Skeletal muscle tissue (tissue), 3 donors: ENCODE measurements at regions not wholly inside any gene's neighbourhood (a gene's known extent, or its start where the extent isn't known, plus 50 kb on each side); places are given as distances from the start of the nearest gene placed in this dataset.
"Not testable (repeated sequence)": the region's sequence is repeated elsewhere in the genome, so short reads cannot be mapped to it uniquely, and the experiment has no call there.

ENCODE experiments used
- H3K27ac ChIP-seq: one replicate; pipeline ENCODE4 v1.7.0; 2013; ENCODE audit warnings: mild to moderate bottlenecking, low read depth, low read length, inconsistent platforms
- H3K27me3 ChIP-seq, 3 donors: one replicate each; pipeline ENCODE4 v1.7.0; 2013; ENCODE audit warnings: low read length in 3 of 3; ENCODE audit not compliant: control insufficient read depth in 3 of 3, insufficient read depth in 3 of 3
- H3K36me3 ChIP-seq, 3 donors: one replicate each; pipeline ENCODE4 v1.7.0; 2013; ENCODE audit warnings: low read length in 3 of 3; ENCODE audit not compliant: control insufficient read depth in 3 of 3, insufficient read depth in 3 of 3
- H3K4me1 ChIP-seq, 3 donors: one replicate each; pipeline ENCODE4 v1.7.0; 2013; ENCODE audit warnings: low read length in 3 of 3, mild to moderate bottlenecking in 3 of 3; ENCODE audit not compliant: control insufficient read depth in 3 of 3, insufficient read depth in 3 of 3
- H3K4me3 ChIP-seq, 3 donors: one replicate each; pipeline ENCODE4 v1.7.0; 2013; ENCODE audit warnings: low read length in 3 of 3
- H3K9ac ChIP-seq, 3 donors: one replicate each; pipeline ENCODE4 v1.7.0; 2013; ENCODE audit warnings: low read length in 3 of 3, mild to moderate bottlenecking in 3 of 3, moderate library complexity in 2 of 3, low read depth in 1 of 3
- H3K9me3 ChIP-seq, 3 donors: one replicate each; pipeline ENCODE4 v1.7.0; 2013; ENCODE audit warnings: low read length in 3 of 3; ENCODE audit not compliant: control insufficient read depth in 3 of 3
- donor health status: Osteomylitis.

- H3K4me3 ChIP-seq, H3K9me3 ChIP-seq, H3K9ac ChIP-seq, H3K27ac ChIP-seq, H3K36me3 ChIP-seq: not testable (repeated sequence)
- Histone ChIP-seq H3K4me1 (peaks cover 6 to 12% (median 8%) of the 10 kb centered on the region in 3 donors), H3K27me3 (peaks cover 18 to 24% (median 20%) of the 10 kb centered on the region in 3 donors)
Observed at GRCh38 chr17:20855910-20856470, 186.8 kb downstream of the USP22 start.

- not testable (repeated sequence) for H3K9me3 ChIP-seq, H3K27me3 ChIP-seq, H3K27ac ChIP-seq, H3K4me1 ChIP-seq, H3K9ac ChIP-seq, H3K36me3 ChIP-seq, H3K4me3 ChIP-seq
Observed at GRCh38 chr17:20866444-20867209, 176.2 kb downstream of the USP22 start.

GRCh38 chr17:20867436-20867937 lies 175.3 kb downstream of the USP22 start:
- not testable (repeated sequence) for H3K27me3 ChIP-seq, H3K36me3 ChIP-seq, H3K9ac ChIP-seq, H3K4me3 ChIP-seq, H3K27ac ChIP-seq, H3K9me3 ChIP-seq, H3K4me1 ChIP-seq

- H3K9ac ChIP-seq, H3K36me3 ChIP-seq, H3K4me1 ChIP-seq, H3K27ac ChIP-seq, H3K9me3 ChIP-seq, H3K4me3 ChIP-seq, H3K27me3 ChIP-seq: not testable (repeated sequence)
Observed at GRCh38 chr17:20867938-20868661, 174.7 kb downstream of the USP22 start.

GRCh38 chr17:20868662-20869007 lies 174.2 kb downstream of the USP22 start:
- H3K4me1 ChIP-seq, H3K27ac ChIP-seq, H3K27me3 ChIP-seq, H3K9me3 ChIP-seq, H3K4me3 ChIP-seq, H3K9ac ChIP-seq, H3K36me3 ChIP-seq: not testable (repeated sequence)

DNA sequence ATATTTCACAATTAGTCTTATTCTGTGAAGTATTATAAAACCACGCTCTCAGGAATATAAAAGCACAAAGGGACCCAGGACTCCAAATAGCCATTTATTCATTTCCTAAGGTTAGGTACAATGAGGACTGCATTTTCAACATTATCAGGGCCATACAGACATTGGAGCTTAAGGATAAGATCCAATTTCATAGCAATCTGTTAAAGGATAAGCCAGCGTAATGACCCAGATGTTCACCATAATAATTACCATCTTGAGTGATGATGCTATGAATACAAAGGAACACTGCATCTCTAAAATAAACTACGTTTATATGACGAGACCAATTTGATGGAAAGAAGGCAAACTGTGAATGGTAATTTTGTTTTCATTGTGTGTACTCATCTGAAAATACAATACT lies 169.6 kb downstream of the USP22 start:
- H3K27me3 ChIP-seq, H3K36me3 ChIP-seq, H3K4me1 ChIP-seq, H3K9ac ChIP-seq, H3K4me3 ChIP-seq, H3K27ac ChIP-seq, H3K9me3 ChIP-seq: not testable (repeated sequence)

DNA sequence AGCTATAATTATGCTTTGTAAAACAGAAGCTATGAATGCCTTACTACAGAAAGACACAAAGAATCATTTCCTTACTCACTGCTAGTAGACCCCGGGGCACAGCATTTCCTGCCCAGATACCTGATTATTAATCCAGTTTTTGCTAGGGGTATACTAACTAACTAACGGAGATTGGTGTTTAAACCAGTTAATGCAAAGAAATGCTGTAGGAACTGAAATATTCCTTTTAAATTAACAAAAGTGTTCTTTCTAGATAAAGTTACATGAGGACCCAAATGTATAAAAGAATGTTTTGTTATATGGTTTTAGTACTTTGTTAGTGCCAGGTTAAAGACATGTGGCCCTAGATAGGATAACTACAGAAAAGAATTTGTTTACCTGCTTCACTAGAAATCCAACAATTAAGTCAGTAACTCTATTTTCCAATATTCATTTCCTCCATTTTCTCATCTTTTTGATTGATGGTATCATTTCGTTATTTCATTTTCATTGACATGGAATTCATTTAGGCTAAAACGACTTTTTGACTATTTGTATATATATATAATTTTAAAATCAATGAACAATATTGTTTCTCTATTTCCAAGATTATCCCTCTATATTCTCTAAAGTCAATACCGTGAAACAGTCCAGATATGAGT lies 169.0 kb downstream of the USP22 start:
- not testable (repeated sequence) for H3K9me3 ChIP-seq, H3K9ac ChIP-seq, H3K27ac ChIP-seq, H3K4me1 ChIP-seq, H3K36me3 ChIP-seq, H3K27me3 ChIP-seq, H3K4me3 ChIP-seq

GRCh38 chr17:20877384-20877783 lies 165.4 kb downstream of the USP22 start:
- not testable (repeated sequence) for H3K27me3 ChIP-seq, H3K4me3 ChIP-seq, H3K9ac ChIP-seq, H3K27ac ChIP-seq, H3K9me3 ChIP-seq, H3K4me1 ChIP-seq, H3K36me3 ChIP-seq

DNA sequence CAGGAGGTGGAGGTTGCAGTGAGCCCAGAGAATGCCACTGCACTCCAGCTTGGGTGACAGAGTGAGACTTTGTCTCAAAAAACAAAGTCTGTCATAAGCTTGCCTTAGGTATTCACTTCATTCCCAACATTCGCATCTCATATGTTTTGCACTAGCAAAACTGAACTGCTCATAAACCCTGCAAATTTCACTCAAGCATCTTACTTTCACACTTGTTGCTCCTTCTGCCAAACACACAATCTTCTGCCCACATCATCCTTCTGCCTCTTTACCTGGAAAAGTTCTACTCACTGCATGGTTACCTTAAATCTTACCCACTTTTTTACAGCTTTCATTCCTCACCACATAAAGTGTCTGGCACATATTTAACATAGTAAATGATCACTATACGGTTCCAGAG lies 152.5 kb downstream of the USP22 start:
- H3K27me3 ChIP-seq, result peaks cover 0 to 7% (median 0%) of the 10 kb centered on the region in 3 donors
- no peaks in the 10 kb centered on the region for H3K9me3 ChIP-seq
- no peak overlapping the region for H3K4me3 ChIP-seq
- H3K9ac ChIP-seq, result no peak overlapping the region
- no peaks in the 10 kb centered on the region for H3K4me1 ChIP-seq
- no peaks in the 10 kb centered on the region for H3K36me3 ChIP-seq
- H3K27ac ChIP-seq, result no peak overlapping the region

GRCh38 chr17:20895426-20895825 lies 147.4 kb downstream of the USP22 start:
- H3K27ac ChIP-seq, H3K9ac ChIP-seq, H3K27me3 ChIP-seq, H3K36me3 ChIP-seq, H3K4me3 ChIP-seq, H3K4me1 ChIP-seq, H3K9me3 ChIP-seq: not testable (repeated sequence)
